ENCODE measurements at regions not wholly inside any gene's neighbourhood (a gene's known extent, or its start where the extent isn't known, plus 50 kb on each side); places are given as distances from the start of the nearest gene placed in this dataset.

- Histone ChIP-seq H3K18ac (ENCODE audit: insufficient read length, low read depth, low read length) (no peak overlapping the region), H4K8ac (replicated peaks; ENCODE audit: insufficient read length, low read depth, low read length) (no peak overlapping the region), H4K91ac (ENCODE audit: insufficient read length, low read depth, low read length) (no peak overlapping the region), H2BK5ac (ENCODE audit: insufficient read length, low read length) (no peak overlapping the region), H3K27ac (ENCODE audit: insufficient read length, low read depth, low read length) (no peak overlapping the region), H4K20me1 (ENCODE audit: control insufficient read depth, insufficient read depth, insufficient read length) (no peaks in the 10 kb centered on the region), H4K5ac (ENCODE audit: insufficient read length, low read depth, low read length) (no peak overlapping the region), H3T11ph (ENCODE audit: low read length) (no peak overlapping the region), H3K4ac (ENCODE audit: low read depth, low read length) (no peak overlapping the region), H3K56ac (ENCODE audit: insufficient read length, low read depth, low read length) (no peak overlapping the region), H3K4me2 (ENCODE audit: insufficient read depth, insufficient read length, low read length) (no peak overlapping the region), H3K23ac (ENCODE audit: insufficient read length, low read depth, low read length) (no peak overlapping the region), H2BK120ac (ENCODE audit: low read depth, low read length, poor library complexity, severe bottlenecking) (no peak overlapping the region), H2BK15ac (ENCODE audit: low read depth, low read length) (no peak overlapping the region), H2BK20ac (ENCODE audit: low read depth, low read length, poor library complexity, severe bottlenecking) (no peak overlapping the region), H2AFZ (ENCODE audit: low read length) (no peak overlapping the region), H3K23me2 (ENCODE audit: insufficient read length, low read depth, low read length, poor library complexity, severe bottlenecking) (no peaks in the 10 kb centered on the region), H3K27me3 (ENCODE audit: insufficient read depth, low read length) (no peaks in the 10 kb centered on the region), H3K79me2 (ENCODE audit: insufficient read depth, low read length) (no peaks in the 10 kb centered on the region), H3K79me1 (ENCODE audit: insufficient read depth, low read depth, low read length, poor library complexity, severe bottlenecking) (no peaks in the 10 kb centered on the region), H3K9me3 (ENCODE audit: control insufficient read depth, low read depth, low read length) (no peaks in the 10 kb centered on the region), H2AK5ac (ENCODE audit: insufficient read length, low read length) (no peak overlapping the region), H3K14ac (ENCODE audit: insufficient read depth, low read length) (no peak overlapping the region), H3K4me1 (ENCODE audit: insufficient read depth, low read length) (no peaks in the 10 kb centered on the region), H3K9ac (ENCODE audit: extremely low read depth, insufficient read length, low read length) (no peak overlapping the region), H2BK12ac (ENCODE audit: insufficient read length, low read depth, low read length) (no peak overlapping the region)
- H3K9me3 Mint-ChIP-seq, result peaks cover 6 to 14% of the 10 kb centered on the region in 2 experiments; a peak in 4 of 5 replicates
- no peak overlapping the region for H3K4me3 Mint-ChIP-seq
- H3K27me3 Mint-ChIP-seq (ENCODE audit: low read depth), result no peaks in the 10 kb centered on the region
- TF ChIP-seq, protein P1, sequence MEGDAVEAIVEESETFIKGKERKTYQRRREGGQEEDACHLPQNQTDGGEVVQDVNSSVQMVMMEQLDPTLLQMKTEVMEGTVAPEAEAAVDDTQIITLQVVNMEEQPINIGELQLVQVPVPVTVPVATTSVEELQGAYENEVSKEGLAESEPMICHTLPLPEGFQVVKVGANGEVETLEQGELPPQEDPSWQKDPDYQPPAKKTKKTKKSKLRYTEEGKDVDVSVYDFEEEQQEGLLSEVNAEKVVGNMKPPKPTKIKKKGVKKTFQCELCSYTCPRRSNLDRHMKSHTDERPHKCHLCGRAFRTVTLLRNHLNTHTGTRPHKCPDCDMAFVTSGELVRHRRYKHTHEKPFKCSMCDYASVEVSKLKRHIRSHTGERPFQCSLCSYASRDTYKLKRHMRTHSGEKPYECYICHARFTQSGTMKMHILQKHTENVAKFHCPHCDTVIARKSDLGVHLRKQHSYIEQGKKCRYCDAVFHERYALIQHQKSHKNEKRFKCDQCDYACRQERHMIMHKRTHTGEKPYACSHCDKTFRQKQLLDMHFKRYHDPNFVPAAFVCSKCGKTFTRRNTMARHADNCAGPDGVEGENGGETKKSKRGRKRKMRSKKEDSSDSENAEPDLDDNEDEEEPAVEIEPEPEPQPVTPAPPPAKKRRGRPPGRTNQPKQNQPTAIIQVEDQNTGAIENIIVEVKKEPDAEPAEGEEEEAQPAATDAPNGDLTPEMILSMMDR (conservative IDR thresholded peaks at IDR 0.05), result no peak
- DNase-seq, result no peak
- no peak overlapping the region for H3K27ac Mint-ChIP-seq
- whole genome bisulfite sequencing (ENCODE audit: extremely low coverage, insufficient read length, low lambda C conversion rate), result no CpG with 5 or more reads among the region's 1 CpG
- H3K36me3 Mint-ChIP-seq (ENCODE audit: insufficient read depth in 1 of 3, low read depth in 3 of 3), result peaks cover 0 to 7% (median 3%) of the 10 kb centered on the region in 3 experiments; a peak in 4 of 7 replicates
- H3K4me1 Mint-ChIP-seq, result no peaks in the 10 kb centered on the region
These were observed 373.6 kb upstream of the NRSN1 start for GRCh38 chr6:23752414-23752813.
